ENCODE measurements at regions not wholly inside any gene's neighbourhood (a gene's known extent, or its start where the extent isn't known, plus 50 kb on each side); places are given as distances from the start of the nearest gene placed in this dataset.

DNA sequence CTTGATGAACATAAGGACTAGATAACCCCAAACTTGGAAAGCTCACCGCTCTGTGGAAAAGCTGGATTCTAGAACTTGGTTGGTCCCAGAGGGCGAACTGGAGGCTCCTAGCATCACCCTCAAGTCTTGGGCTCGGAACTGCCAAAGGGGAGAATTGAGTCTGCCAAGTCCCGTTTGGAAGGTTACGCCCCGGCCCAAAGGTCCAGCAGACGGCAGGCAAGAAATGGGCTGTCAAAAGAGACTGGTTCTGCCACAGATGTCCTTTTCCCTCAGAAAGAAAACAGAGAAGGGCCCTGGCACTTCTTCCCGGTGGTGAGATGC is 182.2 kb downstream of the ANAPC1 start:
- Mint-ChIP-seq H3K9me3 (no peaks in the 10 kb centered on the region), H3K27me3 (ENCODE audit: low read depth) (no peaks in the 10 kb centered on the region), H3K27ac (peak overlapping the region; percentile 70), H3K4me1 (ENCODE audit: low read depth) (peaks cover 67% of the 10 kb centered on the region), H3K4me3 (peak overlapping the region; percentile 26), H3K36me3 (ENCODE audit: low read depth) (peaks cover 6% of the 10 kb centered on the region)

DNA sequence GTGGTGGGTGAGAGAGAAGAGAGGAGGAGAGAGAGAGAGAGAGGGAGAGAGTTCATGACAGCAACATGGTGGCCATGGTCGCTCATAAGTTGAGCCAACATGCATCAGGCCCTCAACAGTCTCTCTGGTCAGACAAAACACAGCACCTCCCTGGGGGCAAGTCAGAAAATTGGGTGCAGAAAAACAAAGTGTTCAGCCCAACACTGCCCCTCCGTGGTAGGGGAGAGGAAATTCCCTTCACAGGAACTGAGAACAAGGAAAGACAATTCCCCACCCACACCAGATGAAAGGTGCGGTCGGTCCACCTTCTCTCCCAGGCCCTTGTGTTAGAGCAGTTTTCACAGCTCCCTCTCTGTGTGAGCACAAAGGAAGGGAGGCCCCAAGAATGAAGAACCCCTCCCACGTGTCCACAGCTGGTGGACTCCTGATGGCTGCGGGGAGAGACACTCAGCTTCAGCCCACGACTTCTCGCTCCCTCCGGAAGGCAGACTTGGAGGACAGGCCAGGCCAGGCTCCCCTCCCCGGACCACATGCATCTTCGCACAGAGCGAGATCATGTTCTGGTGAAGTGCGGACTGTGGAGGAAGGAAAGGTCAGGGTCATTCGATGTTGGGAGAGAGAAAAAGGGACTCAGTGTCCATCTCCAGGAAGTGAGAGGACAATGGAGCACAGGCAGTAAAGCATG is 181.7 kb downstream of the ANAPC1 start:
- no peaks in the 10 kb centered on the region for H3K9me3 Mint-ChIP-seq

DNA sequence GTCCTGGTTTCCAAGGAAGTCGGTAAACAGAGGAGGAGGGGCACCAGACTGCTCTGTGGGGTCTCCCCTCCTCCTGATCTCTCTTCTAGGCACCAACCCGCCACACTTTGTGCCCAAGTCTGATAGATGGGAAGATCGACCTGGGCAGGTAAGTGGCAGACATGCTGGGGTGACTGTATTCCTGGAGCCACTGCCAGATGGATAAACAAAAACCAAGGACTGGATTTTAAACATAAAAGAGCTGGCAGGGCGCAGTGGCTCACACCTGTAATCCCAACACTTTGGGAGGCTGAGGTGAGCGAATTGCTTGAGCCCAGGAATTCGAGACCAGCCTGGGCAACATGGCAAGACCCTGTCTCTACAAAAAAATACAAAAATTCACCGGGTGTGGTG is 181.2 kb downstream of the ANAPC1 start:
- peak overlapping the region; percentile 36 for H3K27ac Mint-ChIP-seq

More for the DNA sequence above, 181.7 kb downstream of the ANAPC1 start:
- Mint-ChIP-seq H3K27me3 (ENCODE audit: low read depth) (no peaks in the 10 kb centered on the region), H3K4me1 (ENCODE audit: low read depth) (peaks cover 70% of the 10 kb centered on the region), H3K27ac (peak overlapping the region; percentile 70), H3K4me3 (peak overlapping the region; percentile 26), H3K36me3 (ENCODE audit: low read depth) (peaks cover 6% of the 10 kb centered on the region)

DNA sequence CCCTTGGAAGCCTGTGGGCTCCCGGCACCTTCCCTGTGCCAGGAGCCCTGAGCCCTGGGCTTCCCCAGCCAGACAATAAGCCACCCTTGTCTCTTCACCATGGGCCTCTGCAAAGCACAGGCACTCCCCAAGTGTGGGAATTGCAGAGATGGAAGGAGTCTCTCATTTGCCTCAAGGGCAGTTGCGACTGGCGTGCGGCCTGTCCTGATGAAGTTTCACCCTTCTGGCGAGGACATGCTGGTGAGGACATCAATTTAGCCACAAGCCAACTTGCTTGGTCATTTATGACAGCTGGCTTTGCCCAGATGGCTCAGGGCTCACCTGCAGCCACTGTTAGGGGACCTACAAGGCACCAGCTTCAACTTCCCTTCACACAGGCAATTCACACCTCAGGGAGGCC is 180.2 kb downstream of the ANAPC1 start:
- H3K9me3 Mint-ChIP-seq: no peaks in the 10 kb centered on the region
- peaks cover 73% of the 10 kb centered on the region for H3K4me1 Mint-ChIP-seq (ENCODE audit: low read depth)
- peaks cover 6% of the 10 kb centered on the region for H3K36me3 Mint-ChIP-seq (ENCODE audit: low read depth)
- peak overlapping the region; percentile 57 for H3K27ac Mint-ChIP-seq
- H3K4me3 Mint-ChIP-seq: peak overlapping the region; percentile 10
- H3K27me3 Mint-ChIP-seq (ENCODE audit: low read depth): no peaks in the 10 kb centered on the region

More for the DNA sequence above, 181.2 kb downstream of the ANAPC1 start:
- Mint-ChIP-seq H3K9me3 (no peaks in the 10 kb centered on the region), H3K36me3 (ENCODE audit: low read depth) (peaks cover 6% of the 10 kb centered on the region), H3K4me3 (no peak overlapping the region), H3K4me1 (ENCODE audit: low read depth) (peaks cover 74% of the 10 kb centered on the region), H3K27me3 (ENCODE audit: low read depth) (no peaks in the 10 kb centered on the region)

DNA sequence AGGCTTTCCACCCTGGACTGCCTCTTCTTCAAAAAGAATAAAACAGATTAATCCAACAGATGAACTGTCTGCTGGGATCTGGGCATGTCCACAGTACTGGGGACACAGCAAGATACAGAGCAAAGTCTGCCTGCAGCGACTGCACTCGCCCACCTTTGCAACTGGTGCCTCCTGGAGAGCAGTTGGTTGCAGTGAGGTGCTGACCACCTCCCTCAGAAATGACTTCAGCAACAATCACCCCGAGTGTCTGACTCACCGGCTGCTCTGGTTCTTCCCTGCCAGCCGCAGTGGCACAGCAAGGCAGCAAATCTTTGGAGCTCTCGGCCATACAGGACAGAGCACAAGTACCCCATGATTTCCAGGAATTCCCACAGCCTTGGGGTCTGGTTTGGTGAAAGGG is 179.7 kb downstream of the ANAPC1 start:
- no peaks in the 10 kb centered on the region for H3K27me3 Mint-ChIP-seq (ENCODE audit: low read depth)
- peaks cover 6% of the 10 kb centered on the region for H3K36me3 Mint-ChIP-seq (ENCODE audit: low read depth)
- H3K27ac Mint-ChIP-seq: peak overlapping the region; percentile 57
- H3K4me1 Mint-ChIP-seq (ENCODE audit: low read depth): peaks cover 70% of the 10 kb centered on the region
- H3K4me3 Mint-ChIP-seq: no peak overlapping the region
- no peaks in the 10 kb centered on the region for H3K9me3 Mint-ChIP-seq

DNA sequence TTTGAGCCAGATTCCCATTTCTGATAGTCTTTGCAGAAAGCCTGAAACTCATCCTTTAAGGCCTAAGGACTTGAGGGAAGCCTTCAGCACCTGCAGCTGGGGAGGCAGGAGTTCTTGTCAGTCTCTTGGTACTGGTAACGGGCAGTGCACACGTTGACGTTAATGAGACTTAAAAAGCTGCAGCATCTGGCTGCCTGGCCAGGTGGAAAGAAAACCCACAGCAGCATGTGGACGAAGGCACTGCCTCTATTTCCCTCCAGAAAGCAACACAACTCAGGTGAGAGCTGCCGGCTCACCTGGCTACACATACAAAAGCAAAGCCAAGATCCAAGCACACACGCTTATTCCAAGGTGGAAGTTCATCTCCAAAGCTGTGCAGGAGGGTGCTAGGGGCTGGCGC is 178.8 kb downstream of the ANAPC1 start:
- Mint-ChIP-seq H3K27ac (peak overlapping the region; percentile 90), H3K4me1 (ENCODE audit: low read depth) (peaks cover 75% of the 10 kb centered on the region), H3K9me3 (no peaks in the 10 kb centered on the region), H3K36me3 (ENCODE audit: low read depth) (peaks cover 6% of the 10 kb centered on the region), H3K4me3 (peak overlapping the region; percentile 22), H3K27me3 (ENCODE audit: low read depth) (no peaks in the 10 kb centered on the region)

DNA sequence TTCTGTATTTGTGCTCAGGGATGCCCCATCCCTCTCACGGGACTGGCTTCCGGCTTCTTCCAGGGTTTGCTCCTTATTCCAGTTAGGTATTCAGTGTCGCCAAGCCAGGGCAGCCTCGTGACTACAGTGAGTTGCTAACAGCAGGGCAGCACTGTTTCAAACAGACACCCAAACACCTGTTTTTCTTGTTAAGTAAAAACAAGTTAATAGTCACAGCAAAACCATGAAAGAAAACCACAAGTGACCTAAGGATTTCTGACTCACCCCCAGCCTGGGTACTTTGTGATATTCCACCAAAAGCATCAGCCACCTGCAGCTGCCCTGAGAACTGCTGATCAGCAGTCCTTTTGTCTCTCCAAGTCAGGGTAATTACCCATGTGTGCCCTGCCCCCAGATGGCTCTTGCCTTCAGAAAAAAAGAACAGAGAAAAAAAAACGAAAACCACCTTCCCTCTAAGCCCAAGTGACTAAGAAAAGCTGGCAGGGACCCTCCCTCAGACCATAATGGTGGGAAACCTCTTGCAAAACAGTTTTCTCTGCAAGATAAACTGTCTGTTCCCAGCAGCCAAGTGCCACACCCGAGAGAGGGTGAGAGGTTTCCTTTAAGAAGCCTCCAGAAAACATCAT is 178.2 kb downstream of the ANAPC1 start:
- Mint-ChIP-seq H3K4me3 (peak overlapping the region; percentile 22), H3K27ac (peak overlapping the region; percentile 90)

DNA sequence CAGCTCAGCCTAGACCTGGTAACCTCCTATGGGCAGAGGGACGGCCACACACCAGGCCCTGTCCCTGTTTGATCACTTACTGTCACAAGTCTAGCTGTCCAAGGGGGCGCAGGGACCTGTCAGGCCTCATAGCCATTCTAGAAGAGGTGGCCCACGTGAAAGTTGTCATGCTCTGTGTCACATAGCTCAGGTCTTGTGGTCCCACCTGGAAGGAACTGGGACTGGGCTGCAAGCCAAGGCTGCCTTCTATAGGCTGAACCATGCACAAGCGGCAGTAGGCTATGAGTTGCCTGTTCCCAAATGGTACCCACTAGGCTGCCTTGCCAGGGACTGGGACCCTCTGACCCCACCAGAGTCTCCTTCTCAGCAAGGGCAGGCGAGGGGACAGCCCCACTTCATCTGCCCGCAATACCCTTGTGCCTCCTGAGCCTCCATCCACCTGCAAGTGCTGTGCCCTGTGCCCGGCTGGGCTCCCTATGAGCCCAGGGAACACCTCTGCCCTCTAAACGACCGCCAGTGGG is 177.5 kb downstream of the ANAPC1 start:
- peak overlapping the region; percentile 90 for H3K27ac Mint-ChIP-seq
- peaks cover 77% of the 10 kb centered on the region for H3K4me1 Mint-ChIP-seq (ENCODE audit: low read depth)
- H3K9me3 Mint-ChIP-seq: no peaks in the 10 kb centered on the region
- H3K27me3 Mint-ChIP-seq (ENCODE audit: low read depth): peaks cover 5% of the 10 kb centered on the region
- peaks cover 3% of the 10 kb centered on the region for H3K36me3 Mint-ChIP-seq (ENCODE audit: low read depth)
- H3K4me3 Mint-ChIP-seq: no peak overlapping the region

More for the DNA sequence above, 178.2 kb downstream of the ANAPC1 start:
- Mint-ChIP-seq H3K36me3 (ENCODE audit: low read depth) (peaks cover 6% of the 10 kb centered on the region), H3K27me3 (ENCODE audit: low read depth) (no peaks in the 10 kb centered on the region), H3K4me1 (ENCODE audit: low read depth) (peaks cover 76% of the 10 kb centered on the region), H3K9me3 (no peaks in the 10 kb centered on the region)

DNA sequence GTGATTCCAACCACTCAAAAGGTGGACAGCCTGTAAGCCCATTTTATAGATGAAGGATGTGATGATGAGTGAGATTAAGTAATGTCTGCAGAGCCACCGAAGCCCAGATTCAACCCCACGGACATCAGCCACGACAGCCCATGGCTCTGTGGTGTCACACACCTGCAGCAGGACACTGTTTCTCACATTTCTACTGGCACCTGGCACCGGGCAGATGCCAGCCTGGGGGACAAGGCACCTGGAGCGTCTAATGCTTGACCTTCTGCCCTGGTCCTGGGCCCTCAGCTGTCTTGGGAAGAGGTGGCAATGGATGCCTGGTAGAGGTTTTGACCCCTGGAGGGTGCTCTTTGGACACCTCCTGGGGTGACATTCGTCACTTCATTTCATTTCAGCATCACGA is 176.3 kb downstream of the ANAPC1 start:
- H3K4me3 Mint-ChIP-seq: no peak overlapping the region
- peak overlapping the region; percentile 41 for H3K27ac Mint-ChIP-seq
- peaks cover 5% of the 10 kb centered on the region for H3K27me3 Mint-ChIP-seq (ENCODE audit: low read depth)

DNA sequence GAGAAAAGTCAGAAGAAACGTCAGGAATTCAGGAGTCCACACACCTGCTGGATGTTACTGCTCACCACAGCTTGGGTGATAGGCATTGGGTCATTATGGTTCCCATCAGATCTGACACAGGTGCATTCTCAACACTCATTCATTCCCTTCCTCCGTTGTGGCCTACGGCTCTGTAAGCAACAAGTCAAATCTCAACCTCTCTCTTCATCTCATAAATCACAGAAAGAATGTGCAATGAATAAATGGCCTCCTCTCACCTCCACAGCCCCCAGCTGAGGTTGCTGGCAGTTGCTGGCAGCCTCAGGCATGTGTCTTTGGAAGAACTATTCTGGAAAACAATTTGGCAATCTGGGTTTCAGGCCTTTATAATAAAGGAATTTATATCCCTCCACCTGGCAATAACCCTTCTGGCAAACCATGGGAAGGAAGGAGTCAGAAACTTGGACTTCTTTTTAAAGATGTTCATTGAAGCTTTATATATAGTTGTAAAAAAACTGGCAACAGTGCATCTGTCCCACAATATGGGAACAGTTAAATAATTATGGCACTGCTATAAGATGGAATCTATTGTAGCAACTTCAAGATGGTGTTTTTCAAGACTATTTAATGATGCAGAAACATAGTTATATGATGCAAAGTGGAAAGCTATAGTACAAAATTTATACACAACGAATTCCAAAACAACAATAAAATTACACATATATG is 175.4 kb downstream of the ANAPC1 start:
- H3K27ac Mint-ChIP-seq: peak overlapping the region; percentile 67
- H3K27me3 Mint-ChIP-seq (ENCODE audit: low read depth): peaks cover 5% of the 10 kb centered on the region
- no peak overlapping the region for H3K4me3 Mint-ChIP-seq
- peaks cover 2% of the 10 kb centered on the region for H3K36me3 Mint-ChIP-seq (ENCODE audit: low read depth)
- peaks cover 62% of the 10 kb centered on the region for H3K4me1 Mint-ChIP-seq (ENCODE audit: low read depth)
- H3K9me3 Mint-ChIP-seq: no peaks in the 10 kb centered on the region

More for the DNA sequence above, 176.3 kb downstream of the ANAPC1 start:
- Mint-ChIP-seq H3K4me1 (ENCODE audit: low read depth) (peaks cover 68% of the 10 kb centered on the region), H3K36me3 (ENCODE audit: low read depth) (peaks cover 2% of the 10 kb centered on the region), H3K9me3 (no peaks in the 10 kb centered on the region)

DNA sequence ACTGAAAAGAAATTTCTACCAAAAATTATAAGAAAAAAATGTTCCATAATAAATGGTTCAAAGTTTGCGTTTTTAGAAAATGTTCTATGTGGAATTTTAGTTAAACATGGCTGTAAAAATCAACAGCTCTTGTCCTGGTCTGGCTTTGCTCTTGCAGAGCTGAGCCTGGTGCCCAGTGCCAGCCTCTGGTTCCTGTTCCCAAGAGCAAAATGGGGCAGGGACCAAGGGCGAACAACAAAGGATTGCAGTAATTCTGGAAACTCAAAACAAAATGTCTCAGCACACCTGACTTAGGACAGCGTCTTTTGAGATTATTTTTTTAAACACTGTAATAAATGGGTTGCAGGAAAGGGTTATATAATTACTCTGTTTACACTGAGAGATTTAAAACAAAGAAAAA is 174.7 kb downstream of the ANAPC1 start:
- Mint-ChIP-seq H3K4me1 (ENCODE audit: low read depth) (peaks cover 56% of the 10 kb centered on the region), H3K27me3 (ENCODE audit: low read depth) (peaks cover 5% of the 10 kb centered on the region), H3K27ac (no peak overlapping the region), H3K9me3 (no peaks in the 10 kb centered on the region), H3K4me3 (no peak overlapping the region), H3K36me3 (ENCODE audit: low read depth) (peaks cover 2% of the 10 kb centered on the region)

DNA sequence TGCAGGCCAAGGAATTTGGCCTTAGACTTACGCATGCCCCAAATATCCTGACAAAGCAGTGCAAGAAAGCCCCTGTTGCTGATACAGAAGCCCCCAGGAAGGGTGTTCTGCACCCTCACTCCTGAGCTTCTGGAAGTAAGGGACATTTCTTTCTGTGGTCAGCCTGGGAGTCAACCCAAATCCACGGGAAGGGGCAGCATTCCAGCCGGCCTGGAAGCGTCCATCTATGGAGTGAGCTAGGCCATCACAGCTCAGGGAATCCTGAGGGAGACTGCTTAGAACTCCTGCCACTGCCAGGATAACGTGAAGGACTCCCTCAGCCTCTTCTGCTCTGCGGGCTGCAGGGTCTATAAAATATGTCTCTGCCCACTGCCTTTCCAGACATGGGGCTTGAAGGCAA is 173.9 kb downstream of the ANAPC1 start:
- Mint-ChIP-seq H3K9me3 (no peaks in the 10 kb centered on the region), H3K4me1 (ENCODE audit: low read depth) (peaks cover 56% of the 10 kb centered on the region), H3K27ac (no peak overlapping the region), H3K36me3 (ENCODE audit: low read depth) (peaks cover 2% of the 10 kb centered on the region), H3K27me3 (ENCODE audit: low read depth) (peaks cover 5% of the 10 kb centered on the region), H3K4me3 (no peak overlapping the region)

DNA sequence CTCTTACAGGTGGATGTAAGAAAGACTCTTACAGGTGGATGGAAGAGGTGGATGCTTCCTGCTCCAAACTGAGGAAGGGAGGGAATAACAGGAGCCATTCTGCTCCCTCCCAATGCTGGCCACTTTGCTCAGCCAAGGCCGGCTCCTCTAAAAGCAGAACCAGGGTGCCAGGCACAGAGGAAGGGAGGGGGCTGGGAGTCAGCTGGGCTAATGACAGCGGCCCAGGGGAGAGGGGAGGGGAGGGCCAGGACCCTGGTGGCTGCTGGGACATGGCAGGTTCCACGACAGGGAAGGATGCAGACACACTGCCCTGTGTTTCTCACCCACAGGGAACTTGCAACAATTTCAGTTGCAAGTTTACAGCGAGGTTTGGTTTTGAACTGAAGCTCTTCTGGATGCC is 173.4 kb downstream of the ANAPC1 start:
- peaks cover 51% of the 10 kb centered on the region for H3K4me1 Mint-ChIP-seq (ENCODE audit: low read depth)
- H3K27me3 Mint-ChIP-seq (ENCODE audit: low read depth): peaks cover 5% of the 10 kb centered on the region
- H3K9me3 Mint-ChIP-seq: no peaks in the 10 kb centered on the region
- no peak overlapping the region for H3K4me3 Mint-ChIP-seq
- H3K27ac Mint-ChIP-seq: no peak overlapping the region
- peaks cover 2% of the 10 kb centered on the region for H3K36me3 Mint-ChIP-seq (ENCODE audit: low read depth)

DNA sequence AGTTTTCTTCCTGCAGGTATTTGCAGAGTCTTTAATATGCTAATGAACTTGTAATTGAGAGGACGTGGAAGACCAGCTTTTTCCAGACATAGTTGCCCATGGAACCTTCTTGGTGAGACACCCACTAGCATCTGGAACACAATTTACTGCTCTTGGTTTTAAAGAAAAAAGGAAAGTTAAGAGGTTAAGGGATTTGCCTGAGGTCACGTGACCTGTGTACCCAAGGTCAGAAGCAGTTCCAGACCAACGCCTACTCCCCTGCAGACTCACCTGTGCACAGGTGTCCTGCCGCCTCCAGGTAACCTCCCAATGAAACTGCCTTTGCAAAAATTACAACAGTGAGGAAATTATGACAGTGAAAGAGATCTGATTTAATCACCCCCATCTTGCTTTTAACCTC is 172.7 kb downstream of the ANAPC1 start:
- no peaks in the 10 kb centered on the region for H3K9me3 Mint-ChIP-seq
- H3K4me3 Mint-ChIP-seq: no peak overlapping the region
- H3K27ac Mint-ChIP-seq: no peak overlapping the region
- H3K36me3 Mint-ChIP-seq (ENCODE audit: low read depth): peaks cover 2% of the 10 kb centered on the region
- H3K27me3 Mint-ChIP-seq (ENCODE audit: low read depth): peaks cover 5% of the 10 kb centered on the region
- peaks cover 44% of the 10 kb centered on the region for H3K4me1 Mint-ChIP-seq (ENCODE audit: low read depth)

DNA sequence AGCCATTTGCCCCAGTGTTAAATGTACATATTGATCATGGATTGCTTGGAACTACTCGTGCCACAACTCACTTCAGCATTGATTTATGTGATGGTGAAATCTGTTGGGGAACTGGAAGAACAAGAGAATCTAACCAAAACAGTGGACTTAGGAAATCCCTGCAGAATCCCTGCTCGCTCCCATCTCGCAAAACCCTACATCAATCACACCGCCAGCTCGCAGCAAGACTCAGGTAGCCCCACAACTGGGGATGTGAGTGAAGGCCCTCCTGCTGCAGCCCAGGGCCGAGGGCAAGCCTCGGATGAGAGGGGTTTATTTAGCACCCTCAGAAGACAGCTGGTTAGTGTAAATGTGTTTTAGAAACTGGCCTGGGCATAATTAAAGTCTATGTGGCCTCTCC is 171.6 kb downstream of the ANAPC1 start:
- Mint-ChIP-seq H3K27me3 (ENCODE audit: low read depth) (peaks cover 5% of the 10 kb centered on the region), H3K4me3 (no peak overlapping the region), H3K36me3 (ENCODE audit: low read depth) (peaks cover 2% of the 10 kb centered on the region), H3K27ac (no peak overlapping the region), H3K9me3 (no peaks in the 10 kb centered on the region), H3K4me1 (ENCODE audit: low read depth) (peaks cover 35% of the 10 kb centered on the region)

All from T-helper 1 cell treated with Interleukin-12 subunit alpha and Interleukin-12 subunit beta and Interleukin-4 antibody, amounts not matched to agents 30 μg/mL and 1 μg/mL, for 36 hours (primary cell).